ENCODE measurements at regions not wholly inside any gene's neighbourhood (a gene's known extent, or its start where the extent isn't known, plus 50 kb on each side); places are given as distances from the start of the nearest gene placed in this dataset.

DNA sequence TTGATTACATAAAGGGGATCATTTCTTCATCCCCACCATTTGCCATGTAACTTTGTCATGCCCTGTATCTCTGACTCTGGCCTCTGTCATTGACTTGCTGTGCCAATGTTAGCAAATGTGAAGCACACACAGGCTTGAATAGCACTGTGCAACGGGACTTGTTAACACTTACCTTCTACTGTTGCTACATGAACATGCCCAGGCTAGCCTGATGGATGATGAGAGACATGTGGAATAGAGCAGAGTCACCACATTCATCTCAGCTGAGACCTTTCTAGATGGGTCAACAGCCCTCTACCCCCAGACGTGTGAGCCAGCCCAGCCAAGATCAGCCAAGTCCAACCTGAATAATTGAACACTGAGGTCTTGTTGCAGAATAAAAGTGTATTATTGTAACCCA lies 162.1 kb upstream of the SALL1 start:
- Histone ChIP-seq H3K4me3 (ENCODE audit: extremely low read depth, insufficient read depth, low read length, poor library complexity, severe bottlenecking) (no peak overlapping the region), H3K4me1 (ENCODE audit: control insufficient read depth, insufficient read depth, low read length, poor library complexity, severe bottlenecking) (no peaks in the 10 kb centered on the region), H3K9me3 (ENCODE audit: control insufficient read depth, low read length) (no peaks in the 10 kb centered on the region), H3K27ac (ENCODE audit: low read depth, low read length, severe bottlenecking) (no peak overlapping the region), H3K36me3 (ENCODE audit: control insufficient read depth, insufficient read depth, low read length) (no peaks in the 10 kb centered on the region)
- WGBS, 2 experiments (ENCODE audit: insufficient coverage in 2 of 2): 100% methylated on average over 1 of the region's 2 CpGs; no CpG with 5 or more reads in 1 of the 2 experiments

DNA sequence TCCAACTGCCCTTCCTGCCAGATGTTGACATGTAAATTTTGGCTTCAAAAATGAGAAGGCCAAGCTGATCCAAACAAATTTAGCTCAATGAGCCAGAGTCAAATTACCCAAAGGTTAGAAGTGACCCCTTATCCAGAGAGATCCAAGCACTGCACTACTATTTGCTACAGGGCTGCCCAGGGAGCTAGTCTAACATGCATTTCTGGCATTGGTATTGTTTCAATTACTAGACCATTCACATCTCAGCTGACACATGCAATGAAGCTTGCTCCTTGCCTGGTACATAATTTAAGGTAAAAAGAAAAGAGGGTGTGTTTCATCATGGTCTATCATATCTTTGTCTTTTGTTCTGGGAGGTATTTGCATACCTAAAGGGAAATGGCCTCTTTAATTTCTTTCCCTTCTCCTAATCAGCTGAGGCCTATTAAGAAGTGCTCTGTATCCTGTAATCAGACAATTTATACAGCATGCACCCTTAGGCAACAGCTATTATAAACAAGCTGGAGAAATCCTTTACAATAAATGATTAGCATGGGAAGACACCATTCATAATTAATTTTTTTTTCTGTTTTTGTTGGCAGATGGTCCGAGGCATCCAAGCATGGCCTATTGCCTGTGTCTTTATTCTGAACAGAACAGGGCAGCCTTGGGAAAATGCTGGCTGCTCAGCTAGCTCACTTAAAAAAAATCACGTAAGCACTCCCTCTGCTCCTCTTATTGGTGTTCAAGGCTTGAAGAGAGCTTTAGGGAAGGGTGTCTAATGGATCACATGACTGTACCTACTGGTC lies 161.5 kb upstream of the SALL1 start:
- H3K4me3 ChIP-seq (ENCODE audit: extremely low read depth, insufficient read depth, low read length, poor library complexity, severe bottlenecking): no peak overlapping the region
- H3K36me3 ChIP-seq (ENCODE audit: control insufficient read depth, insufficient read depth, low read length): no peaks in the 10 kb centered on the region
- H3K27ac ChIP-seq (ENCODE audit: low read depth, low read length, severe bottlenecking): no peak overlapping the region
- H3K4me1 ChIP-seq (ENCODE audit: control insufficient read depth, insufficient read depth, low read length, poor library complexity, severe bottlenecking): no peaks in the 10 kb centered on the region
- H3K9me3 ChIP-seq (ENCODE audit: control insufficient read depth, low read length): no peaks in the 10 kb centered on the region
- WGBS, 2 experiments (ENCODE audit: insufficient coverage in 2 of 2): 80 to 83% methylated on average over 1 of the region's 2 CpGs

DNA sequence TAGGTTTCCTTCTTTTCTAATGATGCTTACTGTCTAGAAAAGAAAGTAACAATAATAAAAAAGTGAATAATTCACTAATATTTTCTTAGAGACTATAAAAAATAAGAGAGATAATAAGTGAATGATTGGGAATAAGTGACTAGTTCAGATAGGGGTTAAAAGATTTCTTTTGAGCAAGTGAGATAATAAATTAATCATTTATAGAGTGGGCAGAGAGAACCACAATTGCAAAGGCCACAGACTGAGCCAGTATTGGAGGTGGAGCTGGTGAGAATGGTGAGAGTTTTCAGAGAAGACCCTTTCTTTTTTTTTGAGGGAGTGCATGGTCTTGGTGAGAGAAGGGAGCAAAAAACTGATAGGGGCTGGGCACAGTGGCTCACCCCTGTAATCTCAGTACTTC lies 159.1 kb upstream of the SALL1 start:
- H3K4me3 ChIP-seq (ENCODE audit: extremely low read depth, insufficient read depth, low read length, poor library complexity, severe bottlenecking): no peak overlapping the region
- H3K4me1 ChIP-seq (ENCODE audit: control insufficient read depth, insufficient read depth, low read length, poor library complexity, severe bottlenecking): no peaks in the 10 kb centered on the region
- no peaks in the 10 kb centered on the region for H3K36me3 ChIP-seq (ENCODE audit: control insufficient read depth, insufficient read depth, low read length)
- H3K9me3 ChIP-seq (ENCODE audit: control insufficient read depth, low read length): no peaks in the 10 kb centered on the region
- no peak overlapping the region for H3K27ac ChIP-seq (ENCODE audit: low read depth, low read length, severe bottlenecking)

DNA sequence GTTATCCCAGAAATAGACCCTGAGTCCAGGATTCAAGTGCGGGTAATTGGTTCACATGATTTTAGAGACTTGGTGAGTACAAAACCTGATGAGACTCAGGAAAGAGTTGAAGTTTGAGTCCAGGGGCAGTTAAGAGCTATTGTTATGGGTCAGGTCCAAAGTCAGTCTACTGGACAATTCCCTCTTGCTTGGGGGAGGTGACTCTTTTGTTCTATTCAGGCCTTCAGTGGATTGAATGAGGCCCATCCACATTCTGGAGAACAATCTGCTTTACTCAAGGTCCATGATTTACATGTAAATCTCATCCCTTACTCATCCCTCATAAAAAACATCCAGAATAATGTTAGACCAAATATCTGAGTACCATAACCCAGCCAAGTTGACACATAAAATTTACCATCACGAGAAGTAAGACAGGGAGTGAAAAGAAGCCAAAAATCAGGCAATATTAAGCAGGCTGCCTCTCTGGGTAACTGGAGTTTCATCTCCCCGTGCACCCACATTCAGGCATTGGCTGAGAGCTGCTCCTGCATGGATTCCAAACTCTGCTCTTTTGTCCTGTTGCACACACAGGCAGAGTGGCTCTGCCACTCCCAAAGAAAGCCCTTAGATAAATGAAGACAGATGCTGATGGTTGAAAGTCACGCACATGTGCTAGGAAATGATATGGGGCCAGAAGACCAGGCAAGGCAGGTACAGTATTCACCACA lies 156.0 kb upstream of the SALL1 start:
- 88 to 96% methylated on average over 2 to 4 of the region's 4 CpGs for WGBS, 2 experiments (ENCODE audit: insufficient coverage in 2 of 2)
- Histone ChIP-seq H3K36me3 (ENCODE audit: control insufficient read depth, insufficient read depth, low read length) (no peaks in the 10 kb centered on the region), H3K27ac (ENCODE audit: low read depth, low read length, severe bottlenecking) (no peak overlapping the region), H3K4me3 (ENCODE audit: extremely low read depth, insufficient read depth, low read length, poor library complexity, severe bottlenecking) (no peak overlapping the region), H3K9me3 (ENCODE audit: control insufficient read depth, low read length) (no peaks in the 10 kb centered on the region), H3K4me1 (ENCODE audit: control insufficient read depth, insufficient read depth, low read length, poor library complexity, severe bottlenecking) (no peaks in the 10 kb centered on the region)

DNA sequence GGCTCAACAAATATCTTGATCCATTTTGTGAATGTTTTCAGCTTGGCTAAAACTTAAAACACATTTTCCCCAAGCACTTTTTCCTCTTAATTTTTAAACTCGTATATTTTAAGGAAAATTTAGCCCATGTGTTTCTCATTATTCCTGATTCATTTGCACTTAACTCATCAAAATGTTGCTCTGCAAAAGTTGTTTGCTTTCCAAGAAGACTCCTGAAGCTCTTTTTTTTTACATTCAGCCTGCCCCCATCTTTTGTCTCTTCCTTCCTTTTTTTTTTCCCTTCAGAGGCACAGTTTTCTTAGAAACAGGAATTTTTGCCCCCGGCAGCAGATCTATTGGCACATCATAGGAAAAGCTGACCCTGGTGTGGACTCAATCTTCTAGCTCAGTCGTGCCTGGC lies 155.0 kb upstream of the SALL1 start:
- H3K36me3 ChIP-seq (ENCODE audit: control insufficient read depth, insufficient read depth, low read length): no peaks in the 10 kb centered on the region
- no peak overlapping the region for H3K27ac ChIP-seq (ENCODE audit: low read depth, low read length, severe bottlenecking)
- 89 to 93% methylated on average over 1 to 3 of the region's 3 CpGs for WGBS, 2 experiments (ENCODE audit: insufficient coverage in 2 of 2)
- H3K4me1 ChIP-seq (ENCODE audit: control insufficient read depth, insufficient read depth, low read length, poor library complexity, severe bottlenecking): no peaks in the 10 kb centered on the region
- H3K4me3 ChIP-seq (ENCODE audit: extremely low read depth, insufficient read depth, low read length, poor library complexity, severe bottlenecking): no peak overlapping the region
- no peaks in the 10 kb centered on the region for H3K9me3 ChIP-seq (ENCODE audit: control insufficient read depth, low read length)

DNA sequence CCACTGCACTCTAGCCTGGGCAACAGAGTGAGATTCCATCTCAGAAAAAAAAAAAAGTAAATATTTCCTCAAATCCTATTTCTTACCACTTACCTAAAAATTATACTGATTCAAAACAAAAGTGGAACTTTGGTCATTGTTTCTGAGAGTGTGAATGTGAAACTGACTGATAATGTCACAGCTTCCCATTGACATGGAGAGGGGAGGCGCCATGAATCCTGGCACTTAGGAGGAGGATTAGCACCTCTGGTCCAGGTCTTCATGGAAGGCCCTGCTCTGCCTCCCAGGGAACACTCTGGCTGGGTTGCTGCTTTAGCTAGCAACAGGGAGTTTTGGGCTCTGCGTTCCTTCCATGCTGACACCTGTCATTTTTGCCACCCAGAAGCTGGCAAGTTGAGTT lies 154.3 kb upstream of the SALL1 start:
- Histone ChIP-seq H3K4me3 (ENCODE audit: extremely low read depth, insufficient read depth, low read length, poor library complexity, severe bottlenecking) (no peak overlapping the region), H3K4me1 (ENCODE audit: control insufficient read depth, insufficient read depth, low read length, poor library complexity, severe bottlenecking) (no peaks in the 10 kb centered on the region), H3K36me3 (ENCODE audit: control insufficient read depth, insufficient read depth, low read length) (no peaks in the 10 kb centered on the region), H3K27ac (ENCODE audit: low read depth, low read length, severe bottlenecking) (no peak overlapping the region), H3K9me3 (ENCODE audit: control insufficient read depth, low read length) (no peaks in the 10 kb centered on the region)
- WGBS, 2 experiments (ENCODE audit: insufficient coverage in 2 of 2): 90 to 100% methylated on average over 1 to 2 of the region's 2 CpGs

DNA sequence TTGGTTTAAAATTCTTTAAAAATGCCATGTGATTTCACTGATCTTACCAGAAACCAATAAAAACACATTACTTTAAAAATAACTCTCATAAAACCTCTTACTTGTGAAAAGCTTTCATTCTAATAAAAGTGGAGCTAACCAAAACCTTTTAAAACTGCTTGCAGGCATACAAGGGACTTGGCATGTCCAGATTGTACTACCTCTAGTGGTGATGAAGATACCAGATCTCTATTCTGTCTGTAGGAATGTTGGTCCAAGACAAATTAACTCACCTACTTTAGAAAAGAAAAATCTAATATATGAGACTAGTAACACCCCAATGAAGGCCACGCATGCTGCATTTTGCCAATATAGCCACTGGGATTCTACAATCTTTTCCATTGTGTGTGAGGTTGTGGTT lies 151.0 kb upstream of the SALL1 start:
- Histone ChIP-seq H3K9me3 (ENCODE audit: control insufficient read depth, low read length) (peaks cover 9% of the 10 kb centered on the region), H3K4me3 (ENCODE audit: extremely low read depth, insufficient read depth, low read length, poor library complexity, severe bottlenecking) (no peak overlapping the region), H3K4me1 (ENCODE audit: control insufficient read depth, insufficient read depth, low read length, poor library complexity, severe bottlenecking) (no peaks in the 10 kb centered on the region), H3K27ac (ENCODE audit: low read depth, low read length, severe bottlenecking) (no peak overlapping the region), H3K36me3 (ENCODE audit: control insufficient read depth, insufficient read depth, low read length) (no peaks in the 10 kb centered on the region)
- no CpG with 5 or more reads among the region's 1 CpG for WGBS, 2 experiments (ENCODE audit: insufficient coverage in 2 of 2)

DNA sequence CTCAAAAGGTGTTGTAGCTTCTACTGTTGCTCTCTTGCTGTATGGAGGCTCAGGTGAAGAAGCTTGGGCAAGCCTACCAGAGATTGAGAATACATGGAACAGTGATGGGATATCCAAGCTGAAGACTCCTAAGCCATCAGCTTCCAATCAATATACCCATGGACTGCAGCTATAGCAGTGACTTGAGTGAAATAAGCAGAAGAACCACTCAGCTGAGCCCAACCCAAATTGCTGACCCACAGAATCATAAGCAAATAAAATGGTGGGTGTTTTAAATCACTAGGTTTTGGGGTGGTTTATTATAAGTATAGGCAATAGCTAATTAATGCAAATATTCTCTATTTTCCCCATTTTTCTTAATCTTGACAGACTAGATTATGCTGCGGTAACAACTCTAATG lies 147.7 kb upstream of the SALL1 start:
- H3K9me3 ChIP-seq (ENCODE audit: control insufficient read depth, low read length): peaks cover 17% of the 10 kb centered on the region
- no CpG with 5 or more reads among the region's 1 CpG for WGBS, 2 experiments (ENCODE audit: insufficient coverage in 2 of 2)
- H3K4me1 ChIP-seq (ENCODE audit: control insufficient read depth, insufficient read depth, low read length, poor library complexity, severe bottlenecking): no peaks in the 10 kb centered on the region
- no peak overlapping the region for H3K27ac ChIP-seq (ENCODE audit: low read depth, low read length, severe bottlenecking)
- no peaks in the 10 kb centered on the region for H3K36me3 ChIP-seq (ENCODE audit: control insufficient read depth, insufficient read depth, low read length)
- no peak overlapping the region for H3K4me3 ChIP-seq (ENCODE audit: extremely low read depth, insufficient read depth, low read length, poor library complexity, severe bottlenecking)

DNA sequence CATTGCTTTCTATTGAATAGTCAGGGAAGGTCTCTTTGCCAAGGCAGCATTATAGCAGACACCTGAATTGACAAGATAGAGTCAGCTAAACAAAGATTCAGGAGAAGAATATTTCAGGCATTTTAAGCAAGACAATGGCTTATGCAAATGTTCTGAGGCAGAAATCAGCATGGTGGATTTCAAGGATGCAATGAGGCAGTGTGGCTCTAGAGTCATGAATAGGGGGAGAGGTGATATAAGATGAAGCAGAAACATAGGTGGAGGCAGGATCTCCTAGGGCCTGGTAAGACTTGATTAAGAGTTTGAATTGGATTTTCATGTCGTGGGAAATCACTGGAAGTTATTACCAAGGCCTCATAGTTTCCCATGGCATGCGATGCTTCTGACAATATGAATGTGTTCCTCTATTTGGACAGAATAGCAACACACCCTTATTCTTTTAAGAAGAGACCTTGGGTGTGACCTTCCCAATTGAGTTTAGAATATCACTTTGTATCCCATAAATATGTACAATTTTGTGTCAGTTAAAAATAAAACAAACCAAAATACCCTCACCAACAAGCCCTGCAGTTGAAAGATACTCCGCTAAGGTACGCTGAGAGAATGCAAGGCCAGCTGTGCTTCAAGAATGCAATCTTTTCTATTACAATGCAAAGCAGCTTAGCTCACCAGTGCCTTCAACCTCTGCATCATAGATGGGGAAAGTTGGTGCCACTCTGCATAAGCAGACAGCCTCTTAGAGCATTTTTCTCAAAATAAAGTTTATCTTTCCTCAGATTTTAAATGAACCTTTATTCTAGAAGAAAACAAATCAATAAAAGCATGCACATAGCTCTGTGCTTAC lies 139.6 kb upstream of the SALL1 start:
- H3K4me1 ChIP-seq (ENCODE audit: control insufficient read depth, insufficient read depth, low read length, poor library complexity, severe bottlenecking): no peaks in the 10 kb centered on the region
- 20 to 60% methylated on average over 2 to 3 of the region's 4 CpGs for WGBS, 2 experiments (ENCODE audit: insufficient coverage in 2 of 2)
- H3K27ac ChIP-seq (ENCODE audit: low read depth, low read length, severe bottlenecking): no peak overlapping the region
- no peak overlapping the region for H3K4me3 ChIP-seq (ENCODE audit: extremely low read depth, insufficient read depth, low read length, poor library complexity, severe bottlenecking)
- H3K36me3 ChIP-seq (ENCODE audit: control insufficient read depth, insufficient read depth, low read length): no peaks in the 10 kb centered on the region
- H3K9me3 ChIP-seq (ENCODE audit: control insufficient read depth, low read length): peaks cover 8% of the 10 kb centered on the region

DNA sequence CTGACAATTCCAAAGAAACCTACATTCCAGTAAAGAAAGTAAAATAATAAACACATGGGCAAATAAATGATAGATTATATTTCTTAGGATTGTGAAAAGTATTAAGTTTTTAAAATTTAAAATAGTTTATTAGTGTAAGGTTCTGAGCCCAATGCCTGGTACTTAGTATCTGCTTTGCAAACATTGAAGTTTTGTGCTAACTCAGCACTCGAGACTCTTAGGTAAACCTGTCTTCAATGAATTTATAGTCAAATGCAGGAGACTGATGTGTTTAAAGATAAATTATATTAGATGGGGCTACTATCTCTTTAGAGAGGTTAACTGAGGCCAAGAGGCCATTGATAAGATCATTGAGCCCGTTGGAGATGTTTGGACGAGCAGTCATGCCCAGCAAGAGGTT lies 138.3 kb upstream of the SALL1 start:
- Histone ChIP-seq H3K4me3 (ENCODE audit: extremely low read depth, insufficient read depth, low read length, poor library complexity, severe bottlenecking) (no peak overlapping the region), H3K4me1 (ENCODE audit: control insufficient read depth, insufficient read depth, low read length, poor library complexity, severe bottlenecking) (no peaks in the 10 kb centered on the region)
- 80 to 87% methylated on average over 1 to 3 of the region's 3 CpGs for WGBS, 2 experiments (ENCODE audit: insufficient coverage in 2 of 2)

More for the DNA sequence above, 138.3 kb upstream of the SALL1 start:
- Histone ChIP-seq H3K27ac (ENCODE audit: low read depth, low read length, severe bottlenecking) (no peak overlapping the region), H3K9me3 (ENCODE audit: control insufficient read depth, low read length) (peaks cover 4% of the 10 kb centered on the region), H3K36me3 (ENCODE audit: control insufficient read depth, insufficient read depth, low read length) (no peaks in the 10 kb centered on the region)

Data from mesodermal cell (in vitro differentiated cells).